Trophoblast cell (in vitro differentiated cells and primary cell): ENCODE measurements at regions not wholly inside any gene's neighbourhood (a gene's known extent, or its start where the extent isn't known, plus 50 kb on each side); places are given as distances from the start of the nearest gene placed in this dataset.

Source experiments
- DNase-seq, 2 donors: peaks; one replicate each; pipeline ENCODE4 v3.0.0-alpha.2; 2016
- H2AFZ ChIP-seq: 2 replicates; pipeline ENCODE4 v1.6.1; 2013; ENCODE audit warnings: low read length, moderate library complexity, mild to moderate bottlenecking; ENCODE audit not compliant: insufficient read depth, poor library complexity
- H2AK5ac ChIP-seq: 2 replicates; pipeline ENCODE4 v1.6.1; 2013; ENCODE audit warnings: mild to moderate bottlenecking, low read length
- H2BK120ac ChIP-seq: 2 replicates; pipeline ENCODE4 v1.6.1; 2013; ENCODE audit warnings: low read length, mild to moderate bottlenecking, moderate library complexity; ENCODE audit not compliant: insufficient read depth, poor library complexity
- H2BK12ac ChIP-seq: 2 replicates; pipeline ENCODE4 v1.6.1; 2013; ENCODE audit warnings: mild to moderate bottlenecking, low read length, moderate library complexity
- H2BK5ac ChIP-seq: 2 replicates; pipeline ENCODE4 v1.6.1; 2013; ENCODE audit warnings: low read length, low read depth, moderate library complexity, mild to moderate bottlenecking; ENCODE audit not compliant: poor library complexity
- H3K14ac ChIP-seq: 2 replicates; pipeline ENCODE4 v1.6.1; 2013; ENCODE audit warnings: mild to moderate bottlenecking, low read length
- H3K18ac ChIP-seq: 2 replicates; pipeline ENCODE4 v1.6.1; 2013; ENCODE audit warnings: mild to moderate bottlenecking, low read length
- H3K23ac ChIP-seq: 2 replicates; pipeline ENCODE4 v1.6.1; 2013; ENCODE audit warnings: low read length
- H3K27ac ChIP-seq: 2 replicates; pipeline ENCODE4 v1.5.1; 2013; ENCODE audit warnings: low read depth, mild to moderate bottlenecking, inconsistent platforms, low read length, moderate library complexity
- H3K27me3 ChIP-seq: 2 replicates; pipeline ENCODE4 v1.6.1; 2013; ENCODE audit warnings: inconsistent platforms, mild to moderate bottlenecking, low read length, moderate library complexity; ENCODE audit not compliant: insufficient read depth
- H3K36me3 ChIP-seq, 2 experiments: 1 replicate in 1 of 2; 2 replicates in 1 of 2; pipeline ENCODE4 v1.6.1; 2013; ENCODE audit warnings: low read length in 2 of 2, mild to moderate bottlenecking in 2 of 2, moderate library complexity in 1 of 2; ENCODE audit not compliant: insufficient read depth in 2 of 2, control insufficient read depth in 1 of 2
- H3K4ac ChIP-seq: 2 replicates; pipeline ENCODE4 v1.6.1; 2013; ENCODE audit warnings: low read depth, mild to moderate bottlenecking, low read length, moderate library complexity
- H3K4me1 ChIP-seq, 2 experiments: 1 replicate in 1 of 2; 2 replicates in 1 of 2; pipeline ENCODE4 v1.6.1; 2013; ENCODE audit warnings: low read length in 2 of 2, mild to moderate bottlenecking in 2 of 2, moderate library complexity in 1 of 2; ENCODE audit not compliant: insufficient read depth in 2 of 2, control insufficient read depth in 1 of 2
- H3K4me2 ChIP-seq: 2 replicates; pipeline ENCODE4 v1.6.1; 2013; ENCODE audit warnings: inconsistent platforms, mild to moderate bottlenecking, low read length, moderate library complexity
- H3K4me3 ChIP-seq: 2 replicates; pipeline ENCODE4 v1.5.1; 2013; ENCODE audit warnings: mild to moderate bottlenecking, low read depth, low read length, inconsistent platforms
- H3K79me1 ChIP-seq: one replicate; pipeline ENCODE4 v1.6.1; 2013; ENCODE audit warnings: low read length
- H3K79me2 ChIP-seq: 2 replicates; pipeline ENCODE4 v1.6.1; 2013; ENCODE audit warnings: low read length, mild to moderate bottlenecking; ENCODE audit not compliant: control insufficient read depth, insufficient read depth, poor library complexity
- H3K9ac ChIP-seq: 2 replicates; pipeline ENCODE4 v1.6.1; 2013; ENCODE audit warnings: mild to moderate bottlenecking, low read length
- H3K9me3 ChIP-seq: 2 replicates; pipeline ENCODE4 v1.6.1; 2013; ENCODE audit warnings: low read depth, mild to moderate bottlenecking, control low read depth, inconsistent platforms, low read length; ENCODE audit not compliant: insufficient read depth
- H4K12ac ChIP-seq: 2 replicates; pipeline ENCODE4 v1.6.1; 2013; ENCODE audit warnings: low read depth, mild to moderate bottlenecking, low read length, moderate library complexity
- H4K8ac ChIP-seq: 2 replicates; pipeline ENCODE4 v1.6.1; 2013; ENCODE audit warnings: low read depth, mild to moderate bottlenecking, low read length, moderate library complexity
- H4K91ac ChIP-seq: one replicate; pipeline ENCODE4 v1.6.1; 2013; ENCODE audit warnings: low read depth, mild to moderate bottlenecking, low read length, moderate library complexity
- WGBS: extraction: QIAGEN DNeasy Blood & Tissue Kit; methylation state at CpG from one replicate; pipeline ENCODE4 v1.1.7; 2013; ENCODE audit warnings: missing lambda C conversion rate; ENCODE audit not compliant: insufficient read length, insufficient coverage; ENCODE audit errors: extremely low coverage; 5-methylcytosine and 5-hydroxymethylcytosine counted together

DNA sequence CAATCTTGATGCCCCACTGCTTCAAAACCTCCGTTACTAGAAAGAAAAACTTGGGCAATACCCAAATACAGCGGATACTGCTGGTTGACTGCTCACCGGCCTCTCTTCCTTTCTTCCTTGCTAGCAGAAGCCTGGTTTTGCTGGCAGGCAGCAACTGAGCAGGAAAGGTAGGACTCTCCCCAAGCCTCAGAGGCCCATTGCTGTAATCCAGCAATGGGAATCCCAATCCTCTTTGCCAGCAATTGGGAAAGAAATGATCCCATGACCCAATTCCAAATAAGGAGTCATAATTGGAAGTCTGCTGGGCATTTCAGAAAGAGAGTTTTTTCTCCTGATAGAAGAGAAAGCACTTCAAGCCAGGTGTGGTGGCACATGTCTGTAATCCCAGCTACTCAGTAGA is 394.5 kb downstream of the BCOR start:
- no peak overlapping the region for H3K27ac ChIP-seq
- H4K8ac ChIP-seq, result no peak overlapping the region

DNA sequence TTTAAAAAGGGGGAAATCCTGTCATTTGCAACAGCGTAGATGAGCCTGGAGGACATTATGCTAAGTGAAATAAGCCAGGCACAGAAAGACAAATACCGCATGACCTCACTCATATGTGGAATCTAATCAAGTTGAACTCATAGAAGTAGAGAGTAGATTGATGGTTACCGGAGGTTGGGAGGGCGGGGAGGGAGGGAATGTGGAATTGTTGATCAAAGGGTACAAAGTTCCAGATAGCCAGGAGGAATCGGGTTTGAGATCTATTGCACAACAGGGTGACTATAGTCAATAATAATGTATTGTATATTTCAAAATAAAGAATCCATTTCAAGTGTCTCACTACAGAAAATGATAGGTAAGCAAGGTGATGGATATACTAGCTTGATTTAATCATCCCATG is 393.2 kb downstream of the BCOR start:
- Histone ChIP-seq H3K23ac (no peak overlapping the region), H3K36me3 (no peaks in the 10 kb centered on the region), H3K27me3 (no peaks in the 10 kb centered on the region), H4K91ac (no peak overlapping the region), H3K4me3 (no peak overlapping the region), H3K4me2 (no peak overlapping the region), H2AK5ac (no peak overlapping the region), H3K9me3 (no peaks in the 10 kb centered on the region), H3K79me1 (no peaks in the 10 kb centered on the region), H2BK12ac (no peak overlapping the region), H2AFZ (no peak overlapping the region), H2BK120ac (no peak overlapping the region), H3K4ac (no peak overlapping the region), H4K12ac (no peak overlapping the region), H3K4me1 (no peaks in the 10 kb centered on the region), H3K9ac (no peak overlapping the region), H4K8ac (no peak overlapping the region), H3K18ac (no peak overlapping the region), H3K27ac (no peak overlapping the region), H3K14ac (no peak overlapping the region), H3K79me2 (no peaks in the 10 kb centered on the region), H2BK5ac (no peak overlapping the region)
- no peak for DNase-seq
- WGBS, result no CpG with 5 or more reads among the region's 5 CpGs

More for the DNA sequence above, 394.5 kb downstream of the BCOR start:
- Histone ChIP-seq H3K23ac (no peak overlapping the region), H2AFZ (no peak overlapping the region), H2BK12ac (no peak overlapping the region), H3K4ac (no peak overlapping the region), H3K18ac (no peak overlapping the region), H3K79me2 (no peaks in the 10 kb centered on the region), H3K79me1 (no peaks in the 10 kb centered on the region), H4K12ac (no peak overlapping the region), H2BK120ac (no peak overlapping the region), H3K9ac (no peak overlapping the region), H3K4me1 (no peaks in the 10 kb centered on the region), H3K27me3 (no peaks in the 10 kb centered on the region), H3K14ac (no peak overlapping the region), H3K4me2 (no peak overlapping the region), H3K9me3 (no peaks in the 10 kb centered on the region), H2BK5ac (no peak overlapping the region), H2AK5ac (no peak overlapping the region), H3K36me3 (no peaks in the 10 kb centered on the region), H4K91ac (no peak overlapping the region), H3K4me3 (no peak overlapping the region)
- no peak for DNase-seq
- no CpG with 5 or more reads among the region's 3 CpGs for WGBS

DNA sequence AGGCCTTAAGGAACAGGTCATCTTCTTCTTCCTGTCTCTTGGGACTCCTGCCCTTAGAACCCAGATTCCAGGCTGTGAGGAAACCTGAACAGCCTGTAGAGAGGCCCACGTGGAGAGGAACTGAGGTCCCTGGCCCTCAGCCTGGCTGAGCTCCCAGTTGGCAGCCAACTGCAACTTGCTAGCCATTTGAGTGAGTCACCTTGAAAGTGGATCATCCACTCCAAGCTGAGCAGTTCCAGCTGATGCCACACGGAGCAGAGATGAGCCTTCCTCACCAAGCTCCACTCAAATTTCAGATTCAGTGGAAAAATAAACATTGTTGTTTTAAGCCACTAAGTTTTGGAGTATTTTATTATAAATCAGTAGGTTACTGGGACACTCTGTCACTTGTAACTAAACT is 392.5 kb downstream of the BCOR start:
- Histone ChIP-seq H3K27me3 (no peaks in the 10 kb centered on the region), H3K14ac (no peak overlapping the region), H2AK5ac (no peak overlapping the region), H3K79me2 (no peaks in the 10 kb centered on the region), H2BK12ac (no peak overlapping the region), H3K4me3 (no peak overlapping the region), H4K8ac (no peak overlapping the region), H3K79me1 (no peaks in the 10 kb centered on the region), H3K23ac (no peak overlapping the region), H3K4me2 (no peak overlapping the region), H4K91ac (no peak overlapping the region), H3K4me1 (no peaks in the 10 kb centered on the region), H3K4ac (no peak overlapping the region), H2AFZ (no peak overlapping the region), H4K12ac (no peak overlapping the region), H3K27ac (no peak overlapping the region), H3K9me3 (no peaks in the 10 kb centered on the region), H2BK120ac (no peak overlapping the region), H3K18ac (no peak overlapping the region), H3K36me3 (no peaks in the 10 kb centered on the region), H3K9ac (no peak overlapping the region), H2BK5ac (no peak overlapping the region)
- DNase-seq, result peak in 1 of 2 donors; percentile 25
- WGBS, result no CpG with 5 or more reads among the region's 2 CpGs

DNA sequence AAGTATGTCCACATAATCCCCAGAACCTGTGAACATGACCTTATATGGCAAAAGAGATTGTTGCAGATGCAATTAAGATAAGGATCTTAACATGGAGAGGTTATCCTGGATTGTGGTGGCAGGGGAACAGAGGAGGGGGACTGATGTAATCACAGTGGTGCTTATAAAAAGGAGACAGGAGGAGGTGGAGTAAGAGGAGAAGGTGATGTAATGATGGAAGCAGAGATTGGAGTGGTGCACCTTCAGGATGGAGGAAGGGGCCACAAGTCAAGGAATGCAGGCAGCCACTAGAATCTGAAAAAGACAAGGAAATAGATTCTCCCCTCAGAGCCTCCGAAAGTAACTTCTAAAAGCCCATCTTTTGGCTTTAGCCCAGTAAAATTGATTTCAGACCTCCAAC is 388.4 kb downstream of the BCOR start:
- no peak overlapping the region for H3K4me3 ChIP-seq
- no peak overlapping the region for H3K23ac ChIP-seq
- H3K18ac ChIP-seq, result no peak overlapping the region

More for the DNA sequence above, 388.4 kb downstream of the BCOR start:
- Histone ChIP-seq H3K9ac (no peak overlapping the region), H3K14ac (no peak overlapping the region), H4K12ac (no peak overlapping the region), H3K27me3 (no peaks in the 10 kb centered on the region), H3K4me1 (no peaks in the 10 kb centered on the region), H2AFZ (no peak overlapping the region), H2BK5ac (no peak overlapping the region), H3K9me3 (no peaks in the 10 kb centered on the region), H2AK5ac (no peak overlapping the region), H3K36me3 (no peaks in the 10 kb centered on the region), H4K91ac (no peak overlapping the region), H4K8ac (no peak overlapping the region), H3K4ac (no peak overlapping the region), H3K79me2 (no peaks in the 10 kb centered on the region), H2BK12ac (no peak overlapping the region), H3K4me2 (no peak overlapping the region), H3K27ac (no peak overlapping the region), H2BK120ac (no peak overlapping the region), H3K79me1 (no peaks in the 10 kb centered on the region)
- no peak for DNase-seq
- no CpG with 5 or more reads among the region's 1 CpG for WGBS
